IPS-NIHi11 (cell line): ENCODE measurements at regions not wholly inside any gene's neighbourhood (a gene's known extent, or its start where the extent isn't known, plus 50 kb on each side); places are given as distances from the start of the nearest gene placed in this dataset.

ENCODE experiments used
- DNase-seq: peaks from one replicate; pipeline ENCODE4 v3.0.0; 2012; ENCODE audit warnings: mixed read lengths, low spot score

GRCh38 chr1:175826705-175827104, 83.3 kb upstream of the TNR start:
- DNase-seq = no peak

GRCh38 chr1:175824079-175824478, 80.7 kb upstream of the TNR start:
- peak; percentile 37 for DNase-seq

- no peak for DNase-seq
Measured at GRCh38 chr1:175823406-175823805, 80.0 kb upstream of the TNR start.

- DNase-seq = no peak
Measured at GRCh38 chr1:175822580-175822979, 79.2 kb upstream of the TNR start.

GRCh38 chr1:175820456-175821025, 77.1 kb upstream of the TNR start:
- DNase-seq = no peak

- DNase-seq = no peak
Measured at GRCh38 chr1:175818929-175819328, 75.5 kb upstream of the TNR start.

GRCh38 chr1:175817445-175817844, 74.0 kb upstream of the TNR start:
- no peak for DNase-seq

- DNase-seq = no peak
Measured at GRCh38 chr1:175814885-175815284, 71.5 kb upstream of the TNR start.

- no peak for DNase-seq
Measured at GRCh38 chr1:175812936-175813335, 69.5 kb upstream of the TNR start.

- DNase-seq = no peak
Measured at GRCh38 chr1:175810305-175810704, 66.9 kb upstream of the TNR start.

- no peak for DNase-seq
Measured at GRCh38 chr1:175808999-175809398, 65.6 kb upstream of the TNR start.

- DNase-seq = peak; percentile 26
Measured at GRCh38 chr1:175808573-175808972, 65.2 kb upstream of the TNR start.

- DNase-seq = no peak
Measured at GRCh38 chr1:175804561-175804960, 61.2 kb upstream of the TNR start.

GRCh38 chr1:175803413-175803812, 60.0 kb upstream of the TNR start:
- no peak for DNase-seq

GRCh38 chr1:175802407-175803123, 59.2 kb upstream of the TNR start:
- no peak for DNase-seq

GRCh38 chr1:175801979-175802378, 58.6 kb upstream of the TNR start:
- DNase-seq = no peak

- DNase-seq = peak; percentile 69
Measured at GRCh38 chr1:175797576-175797975, 54.2 kb upstream of the TNR start.

- DNase-seq = no peak
Measured at GRCh38 chr1:175794586-175794985, 51.2 kb upstream of the TNR start.

- no peak for DNase-seq
Measured at GRCh38 chr1:175793617-175794016, 50.2 kb upstream of the TNR start.
